Uterus (tissue), 2 donors: ENCODE measurements at regions not wholly inside any gene's neighbourhood (a gene's known extent, or its start where the extent isn't known, plus 50 kb on each side); places are given as distances from the start of the nearest gene placed in this dataset.

Experiments used
- POLR2A ChIP-seq, 2 donors: fragments of 450-650 bp; IDR thresholded peaks; one replicate each; pipeline ENCODE4 v1.6.1; 2016; ENCODE audit warnings: antibody characterized with exemption in 2 of 2, mild to moderate bottlenecking in 1 of 2, moderate library complexity in 1 of 2
- TF ChIP-seq, protein P1 (sequence below), 4 experiments: fragments of 200-600 bp in 2 of 4; fragments of 450-650 bp in 2 of 4; sonication (generic) in 2 of 4; IDR thresholded peaks; one replicate each; pipeline ENCODE4 v1.5.1; 2016 to 2019; ENCODE audit warnings: antibody characterized with exemption in 4 of 4, mild to moderate bottlenecking in 2 of 4, moderate library complexity in 1 of 4

GRCh38 chr7:26612742-26613141 lies 251.6 kb downstream of the SKAP2 start:
- TF ChIP-seq, protein P1, sequence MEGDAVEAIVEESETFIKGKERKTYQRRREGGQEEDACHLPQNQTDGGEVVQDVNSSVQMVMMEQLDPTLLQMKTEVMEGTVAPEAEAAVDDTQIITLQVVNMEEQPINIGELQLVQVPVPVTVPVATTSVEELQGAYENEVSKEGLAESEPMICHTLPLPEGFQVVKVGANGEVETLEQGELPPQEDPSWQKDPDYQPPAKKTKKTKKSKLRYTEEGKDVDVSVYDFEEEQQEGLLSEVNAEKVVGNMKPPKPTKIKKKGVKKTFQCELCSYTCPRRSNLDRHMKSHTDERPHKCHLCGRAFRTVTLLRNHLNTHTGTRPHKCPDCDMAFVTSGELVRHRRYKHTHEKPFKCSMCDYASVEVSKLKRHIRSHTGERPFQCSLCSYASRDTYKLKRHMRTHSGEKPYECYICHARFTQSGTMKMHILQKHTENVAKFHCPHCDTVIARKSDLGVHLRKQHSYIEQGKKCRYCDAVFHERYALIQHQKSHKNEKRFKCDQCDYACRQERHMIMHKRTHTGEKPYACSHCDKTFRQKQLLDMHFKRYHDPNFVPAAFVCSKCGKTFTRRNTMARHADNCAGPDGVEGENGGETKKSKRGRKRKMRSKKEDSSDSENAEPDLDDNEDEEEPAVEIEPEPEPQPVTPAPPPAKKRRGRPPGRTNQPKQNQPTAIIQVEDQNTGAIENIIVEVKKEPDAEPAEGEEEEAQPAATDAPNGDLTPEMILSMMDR (IDR thresholded peaks at IDR 0.05): no peak
- TF ChIP-seq POLR2A (IDR thresholded peaks at IDR 0.05): no peak
